ENCODE measurements at regions not wholly inside any gene's neighbourhood (a gene's known extent, or its start where the extent isn't known, plus 50 kb on each side); places are given as distances from the start of the nearest gene placed in this dataset.
"Not testable (repeated sequence)": the region's sequence is repeated elsewhere in the genome, so short reads cannot be mapped to it uniquely, and the experiment has no call there.

- no peak for DNase-seq
These were observed 85.3 kb downstream of the TYW3 start for GRCh38 chr1:74818241-74818640.

- DNase-seq: no peak
These were observed 85.9 kb downstream of the TYW3 start for GRCh38 chr1:74818661-74819456.

- no peak for DNase-seq
These were observed 90.0 kb downstream of the TYW3 start for GRCh38 chr1:74822851-74823401.

DNA sequence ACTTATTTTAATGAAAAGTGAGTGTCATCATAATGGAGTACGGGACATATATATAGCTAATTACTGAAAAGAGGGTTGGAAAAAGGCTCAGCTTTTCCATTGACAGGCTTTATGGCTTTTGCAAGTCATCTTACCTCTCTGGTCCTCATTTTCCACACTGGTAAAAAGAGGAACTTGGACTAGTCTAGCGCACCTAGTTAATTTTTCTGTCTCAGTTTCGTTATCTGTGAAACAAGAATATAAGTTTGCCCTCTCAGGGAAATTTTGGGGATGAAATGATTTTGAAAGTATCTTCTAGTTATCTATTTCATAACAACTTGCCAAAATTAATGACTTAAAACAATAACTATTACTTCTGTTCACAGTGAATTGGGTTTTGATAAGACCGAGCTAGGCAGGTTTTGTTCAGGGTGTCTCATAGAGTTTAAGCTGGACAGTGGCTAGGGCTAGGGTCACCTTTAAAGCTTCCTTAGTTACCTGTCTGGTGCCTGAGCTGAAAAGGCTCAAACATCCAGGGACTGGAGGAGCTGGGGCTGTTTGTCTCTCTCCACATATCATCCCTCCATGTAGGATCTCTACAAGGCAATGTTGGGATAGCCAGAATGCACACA is 91.7 kb downstream of the TYW3 start:
- no peak for DNase-seq

DNA sequence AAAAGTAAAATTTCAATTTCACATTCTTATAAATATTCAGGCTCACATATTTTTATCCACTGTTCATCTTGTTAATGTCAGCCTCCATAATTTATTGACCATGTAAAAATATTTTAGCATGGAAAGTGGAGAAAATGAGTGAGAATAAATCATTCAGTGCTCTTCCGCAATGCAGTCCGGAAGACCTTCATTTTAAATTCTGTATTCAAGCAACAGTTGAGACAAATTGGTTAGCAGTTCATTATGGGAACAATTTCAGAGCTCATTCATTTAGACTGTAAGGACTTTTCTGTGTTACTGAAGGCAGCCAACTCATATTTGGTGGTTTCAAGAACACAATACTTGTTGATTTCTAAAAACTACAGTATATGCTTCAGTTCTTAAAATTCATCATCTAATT is 97.8 kb downstream of the TYW3 start:
- no peak for DNase-seq

DNA sequence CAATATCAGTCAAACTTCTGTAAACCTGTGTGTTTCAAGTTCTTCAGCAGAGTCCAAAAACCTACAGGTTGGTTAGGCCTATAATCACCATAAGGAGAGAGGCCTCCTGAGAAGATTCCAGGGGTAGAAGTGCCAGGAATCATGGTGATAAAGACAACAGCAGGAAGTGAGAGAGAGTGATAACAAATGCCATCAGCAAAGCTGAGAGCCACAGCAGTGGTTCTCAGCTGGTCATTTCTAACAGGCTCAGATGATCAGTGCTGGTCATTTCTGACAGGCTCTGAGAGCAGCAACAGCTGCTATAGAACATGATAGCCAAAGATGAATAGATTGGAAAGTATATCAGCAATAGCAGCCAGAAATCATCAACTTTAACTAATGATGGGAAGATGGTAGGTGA is 101.3 kb downstream of the TYW3 start:
- DNase-seq: no peak

GRCh38 chr1:74835051-74835450 is 102.1 kb downstream of the TYW3 start:
- DNase-seq: no peak

DNA sequence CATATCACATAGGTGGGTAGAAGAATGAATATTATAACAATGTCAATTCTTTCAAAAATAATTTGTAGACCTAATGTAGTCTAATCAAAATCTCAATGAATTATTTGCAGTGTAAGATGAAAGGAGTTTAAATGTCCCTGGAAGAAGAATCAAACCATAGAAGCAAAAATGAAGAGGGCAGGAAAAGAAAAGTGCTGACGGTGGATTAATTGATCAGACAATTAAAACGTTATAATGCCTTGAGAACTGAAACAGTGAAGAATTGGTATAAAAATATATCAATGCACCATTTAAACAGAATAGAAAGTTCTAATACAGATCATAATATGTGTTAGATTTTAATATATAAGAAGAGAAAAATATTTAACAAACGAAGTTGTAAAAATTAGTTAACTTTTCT is 109.8 kb downstream of the TYW3 start:
- no peak for DNase-seq

DNA sequence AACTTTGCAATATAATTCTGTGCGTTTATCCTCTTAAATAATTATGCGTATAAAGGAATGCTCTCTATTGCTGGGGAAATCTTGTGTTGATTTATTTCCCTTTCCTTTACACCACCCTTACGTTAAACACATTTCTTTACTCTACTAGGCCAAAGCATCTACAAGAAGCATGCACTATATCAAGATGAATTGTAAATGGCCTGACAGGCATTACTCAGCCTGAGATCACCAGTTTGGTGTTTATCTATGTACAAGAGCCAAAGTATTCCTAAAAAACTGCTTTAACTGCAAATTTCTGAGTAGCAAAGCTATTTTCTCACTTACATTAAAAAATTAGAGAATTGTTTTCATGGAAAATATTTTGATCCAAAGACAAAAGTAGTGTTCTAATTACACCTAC is 114.8 kb downstream of the TYW3 start:
- no peak for DNase-seq

- DNase-seq: no peak
These were observed 120.8 kb downstream of the TYW3 start for GRCh38 chr1:74853756-74854155.

GRCh38 chr1:74856174-74856573 is 123.2 kb downstream of the TYW3 start:
- DNase-seq: no peak

DNA sequence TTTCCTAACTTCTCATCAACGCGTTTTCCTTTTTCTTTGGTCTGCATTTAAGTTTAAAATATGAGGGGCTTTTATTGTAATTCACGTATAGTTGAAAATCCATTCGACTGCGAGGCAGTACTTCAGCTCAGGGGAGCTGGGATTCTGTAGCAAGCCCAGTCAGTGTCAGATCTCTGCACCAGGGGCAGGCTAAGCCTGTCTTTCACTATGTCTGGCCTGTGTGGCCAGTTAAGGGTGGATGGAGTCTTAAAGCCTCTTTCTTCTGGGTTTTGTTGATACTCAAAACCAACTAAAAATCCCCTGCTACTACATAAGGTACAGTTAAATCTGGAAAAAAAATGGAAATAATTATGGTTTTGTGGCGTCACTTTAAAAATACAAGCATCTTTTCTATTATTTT is 124.7 kb downstream of the TYW3 start:
- DNase-seq: no peak

DNA sequence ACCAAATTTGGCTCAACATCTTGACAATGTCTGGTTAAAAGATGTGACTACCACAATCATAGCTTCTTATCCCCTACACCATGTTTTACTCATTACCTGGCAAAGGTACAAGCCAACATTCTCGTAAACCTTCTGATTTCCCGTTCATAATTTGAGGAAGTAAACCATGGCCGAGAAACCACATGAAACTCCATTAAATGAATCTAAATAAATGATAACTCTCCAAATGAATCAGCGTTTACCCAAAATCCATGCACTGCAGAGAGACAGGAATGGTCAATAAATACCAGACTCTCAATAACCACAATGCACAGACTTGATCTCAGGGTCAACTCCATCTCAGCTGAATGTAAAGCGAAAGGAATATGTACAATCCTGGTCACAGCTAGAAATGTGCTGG is 125.2 kb downstream of the TYW3 start:
- DNase-seq: no peak

GRCh38 chr1:74861867-74862266 is 128.9 kb downstream of the TYW3 start:
- DNase-seq: no peak

GRCh38 chr1:74869702-74870101 is 136.8 kb downstream of the TYW3 start:
- DNase-seq: no peak

DNA sequence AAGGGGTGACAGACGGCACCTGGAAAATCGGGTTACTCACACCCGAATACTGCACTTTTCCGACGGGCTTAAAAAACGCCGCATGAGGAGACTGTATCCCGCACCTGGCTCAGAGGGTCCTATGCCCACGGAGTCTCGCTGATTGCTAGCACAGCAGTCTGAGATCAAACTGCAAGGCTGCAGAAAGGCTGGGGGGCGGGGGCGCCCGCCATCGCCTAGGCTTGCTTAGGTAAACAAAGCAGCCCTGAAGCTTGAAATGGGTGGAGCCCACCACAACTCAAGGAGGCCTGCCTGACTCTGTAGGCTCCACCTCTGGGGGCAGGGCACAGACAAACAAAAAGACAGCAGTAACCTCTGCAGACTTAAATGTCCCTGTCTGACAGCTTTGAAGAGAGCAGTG is 144.4 kb downstream of the TYW3 start:
- not testable (repeated sequence) for DNase-seq

- no peak for DNase-seq
These were observed 162.5 kb downstream of the TYW3 start for GRCh38 chr1:74895411-74895810.

DNA sequence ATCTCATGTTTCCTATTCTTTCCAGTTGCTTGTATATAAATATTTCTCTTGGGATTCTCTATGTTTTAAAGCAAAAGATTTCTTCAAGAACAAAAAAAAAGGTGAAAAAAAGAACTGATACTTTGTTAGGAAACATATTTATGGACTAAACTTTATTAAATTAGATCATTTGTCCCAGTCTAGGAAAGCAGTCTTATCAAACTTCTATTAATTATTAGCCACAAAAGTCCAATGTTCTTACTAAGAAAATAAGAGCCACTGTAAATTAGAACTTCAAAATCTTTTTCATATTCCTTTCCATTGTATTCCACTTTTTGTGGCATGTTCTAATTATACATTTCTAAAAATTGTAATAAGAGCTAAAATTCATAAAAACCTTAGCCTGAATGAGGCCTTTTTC is 175.2 kb downstream of the TYW3 start:
- DNase-seq: no peak

DNA sequence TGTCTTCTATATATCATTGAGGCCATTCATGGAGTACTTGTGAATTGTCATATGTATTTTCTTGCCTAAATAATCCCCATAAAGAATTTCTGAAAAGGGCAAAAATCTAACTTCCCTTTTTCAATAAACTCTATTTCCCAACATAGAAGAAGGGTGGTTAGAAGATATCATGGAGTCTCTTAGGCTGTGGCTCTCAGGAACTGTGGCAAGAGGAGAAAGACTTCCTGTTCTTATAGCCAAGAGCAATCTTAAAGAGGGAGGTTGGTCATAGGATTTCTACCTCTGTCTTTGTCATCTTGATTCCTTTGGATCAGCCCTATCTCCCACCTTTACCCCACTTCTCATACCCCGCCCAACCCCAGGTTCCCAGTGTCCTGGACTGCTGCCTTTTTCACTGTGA is 175.8 kb downstream of the TYW3 start:
- DNase-seq: no peak

- DNase-seq: no peak
These were observed 181.0 kb downstream of the TYW3 start for GRCh38 chr1:74913978-74914377.

DNA sequence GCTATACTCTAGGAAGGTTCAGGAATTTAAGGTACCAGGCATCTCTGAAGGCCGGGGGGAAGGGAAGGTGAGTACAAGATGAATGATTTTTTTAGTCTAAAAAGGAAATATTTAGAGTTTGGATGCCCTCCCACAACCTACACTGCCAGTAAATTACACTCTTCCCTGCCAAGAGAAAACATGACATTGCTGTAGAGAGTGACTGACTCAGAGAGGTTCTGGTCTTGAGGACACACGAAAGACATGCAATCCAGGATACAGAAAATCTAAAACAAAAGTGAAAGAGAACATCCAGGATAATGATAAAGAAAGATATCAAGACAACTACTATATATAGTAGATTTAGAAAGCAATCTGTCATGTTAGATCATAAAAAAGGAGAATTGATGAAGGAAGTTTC is 200.5 kb downstream of the TYW3 start:
- no peak for DNase-seq

DNA sequence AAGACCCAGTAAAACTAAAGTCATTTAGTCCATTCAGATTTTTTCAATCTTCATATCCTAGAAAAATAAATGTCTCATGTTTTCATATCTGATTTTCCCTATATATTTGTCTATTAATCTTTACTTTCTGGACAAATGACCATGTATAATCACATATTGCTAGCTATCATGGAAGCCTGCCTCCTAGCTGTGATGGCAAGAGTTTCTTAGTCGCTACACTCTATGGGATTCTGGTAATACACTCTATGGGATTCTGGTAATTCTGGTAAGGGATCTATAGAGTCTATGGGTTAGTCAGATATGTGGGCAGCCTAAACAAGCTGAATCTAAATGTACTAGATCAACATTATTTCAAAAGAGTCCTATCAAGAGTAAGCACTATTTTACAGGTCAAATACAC is 198.7 kb upstream of the LHX8 start:
- DNase-seq: no peak

GRCh38 chr1:74937176-74937575 is 197.0 kb upstream of the LHX8 start:
- DNase-seq: peak; percentile 82

- no peak for DNase-seq
These were observed 191.1 kb upstream of the LHX8 start for GRCh38 chr1:74943046-74943445.

DNA sequence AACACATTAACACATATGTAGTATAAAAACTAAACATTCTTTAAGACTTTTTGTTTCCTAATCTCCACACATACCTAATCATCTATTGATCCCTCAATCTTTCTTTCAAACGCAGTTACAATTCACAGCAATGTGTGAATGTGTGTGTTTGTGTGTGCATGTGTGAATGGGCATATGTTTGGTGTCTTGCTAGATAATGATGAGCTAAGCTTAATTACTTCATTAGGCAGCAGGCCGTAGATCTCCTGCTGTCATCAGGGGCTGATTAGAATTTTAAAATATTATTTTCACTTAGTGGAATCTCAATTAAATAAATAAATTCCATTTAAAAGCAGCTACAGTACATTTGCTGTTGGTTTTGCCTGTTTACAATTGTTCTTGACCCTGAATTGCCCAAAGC is 187.8 kb upstream of the LHX8 start:
- DNase-seq: no peak

Data from NCI-H2081 treated with DMSO at 0.1 percent for 48 hours (cell line).